ENCODE measurements at regions not wholly inside any gene's neighbourhood (a gene's known extent, or its start where the extent isn't known, plus 50 kb on each side); places are given as distances from the start of the nearest gene placed in this dataset.
"Not testable (repeated sequence)": the region's sequence is repeated elsewhere in the genome, so short reads cannot be mapped to it uniquely, and the experiment has no call there.

DNA sequence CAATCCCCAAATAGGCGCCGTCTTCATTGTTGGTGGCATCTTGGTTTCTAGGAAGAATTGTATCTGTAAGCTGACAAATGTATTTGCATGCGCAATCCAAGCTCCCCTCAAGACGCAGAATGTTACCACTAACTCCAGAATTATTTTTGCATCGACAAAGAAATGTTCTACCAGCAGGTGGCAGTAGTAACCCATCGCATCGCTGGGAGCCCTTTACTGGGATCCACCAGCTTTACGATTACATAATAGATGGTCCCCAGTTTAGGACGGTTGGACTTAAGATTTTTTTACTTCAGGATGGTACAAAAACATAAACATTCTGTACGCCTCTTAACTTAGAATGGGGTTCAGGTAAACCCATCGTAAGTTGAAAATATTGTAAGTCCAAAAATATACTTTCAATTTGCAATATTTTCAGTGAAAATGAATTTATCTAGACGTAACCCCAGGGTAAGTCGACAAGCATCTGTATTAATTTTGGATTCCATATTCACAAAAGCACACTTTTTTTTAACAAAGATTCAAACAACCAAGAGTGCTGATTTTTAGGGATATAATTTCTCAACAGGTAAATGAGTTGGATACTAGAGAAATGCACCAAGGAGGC lies 114.0 kb upstream of the COBL start:
- no peak overlapping the region for H3K4me3 ChIP-seq (ENCODE audit: low read depth, poor library complexity, severe bottlenecking)
- DNase-seq (ENCODE audit: low spot score in 2 of 2) = no peak
- intact Hi-C loops (cut with DNase I; ENCODE audit: low total_unique reads) = no loop called here
- 15 to 16% methylated on average over 13 of the region's 13 CpGs for WGBS, 2 donors
- TF ChIP-seq, protein P1, sequence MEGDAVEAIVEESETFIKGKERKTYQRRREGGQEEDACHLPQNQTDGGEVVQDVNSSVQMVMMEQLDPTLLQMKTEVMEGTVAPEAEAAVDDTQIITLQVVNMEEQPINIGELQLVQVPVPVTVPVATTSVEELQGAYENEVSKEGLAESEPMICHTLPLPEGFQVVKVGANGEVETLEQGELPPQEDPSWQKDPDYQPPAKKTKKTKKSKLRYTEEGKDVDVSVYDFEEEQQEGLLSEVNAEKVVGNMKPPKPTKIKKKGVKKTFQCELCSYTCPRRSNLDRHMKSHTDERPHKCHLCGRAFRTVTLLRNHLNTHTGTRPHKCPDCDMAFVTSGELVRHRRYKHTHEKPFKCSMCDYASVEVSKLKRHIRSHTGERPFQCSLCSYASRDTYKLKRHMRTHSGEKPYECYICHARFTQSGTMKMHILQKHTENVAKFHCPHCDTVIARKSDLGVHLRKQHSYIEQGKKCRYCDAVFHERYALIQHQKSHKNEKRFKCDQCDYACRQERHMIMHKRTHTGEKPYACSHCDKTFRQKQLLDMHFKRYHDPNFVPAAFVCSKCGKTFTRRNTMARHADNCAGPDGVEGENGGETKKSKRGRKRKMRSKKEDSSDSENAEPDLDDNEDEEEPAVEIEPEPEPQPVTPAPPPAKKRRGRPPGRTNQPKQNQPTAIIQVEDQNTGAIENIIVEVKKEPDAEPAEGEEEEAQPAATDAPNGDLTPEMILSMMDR (IDR thresholded peaks at IDR 0.05) = no peak
- no peak for TF ChIP-seq POLR2A (IDR thresholded peaks at IDR 0.05)

DNA sequence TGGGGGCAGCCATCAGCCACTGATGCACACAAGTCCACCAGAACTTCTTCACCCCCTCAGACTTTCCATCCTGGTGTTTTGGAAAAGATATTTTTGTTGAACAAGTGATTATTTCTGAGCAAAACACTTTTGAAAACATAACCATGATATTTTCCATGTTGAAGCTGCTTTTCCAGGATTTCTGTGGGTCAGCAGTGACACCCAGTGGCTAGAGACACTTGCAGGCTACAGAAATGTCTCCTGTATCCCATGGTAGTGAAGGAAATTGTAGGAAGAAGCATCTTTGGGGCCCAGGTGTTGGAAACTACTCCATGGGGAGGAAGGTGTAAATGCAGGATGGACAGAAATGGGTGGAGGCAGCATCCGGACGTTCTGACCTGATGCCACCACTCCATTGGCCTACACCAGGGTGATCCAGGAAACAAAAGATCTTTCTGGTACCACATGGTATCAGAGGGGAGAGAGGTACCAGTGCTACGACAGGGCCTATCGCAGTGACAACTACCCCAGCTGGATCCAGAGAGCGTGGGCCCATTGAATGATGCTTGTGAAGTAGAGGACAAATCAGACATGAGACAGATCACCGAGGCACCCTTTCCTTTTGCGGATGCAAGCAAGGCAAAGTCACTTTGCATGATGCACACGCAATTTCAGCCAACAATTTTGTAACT lies 111.7 kb upstream of the COBL start:
- no peak for TF ChIP-seq POLR2A (IDR thresholded peaks at IDR 0.05)
- no peak for DNase-seq (ENCODE audit: low spot score in 2 of 2)
- 79% methylated on average over 8 of the region's 8 CpGs for WGBS, 2 donors
- intact Hi-C loops (cut with DNase I; ENCODE audit: low total_unique reads) = no loop called here
- no peak overlapping the region for H3K4me3 ChIP-seq (ENCODE audit: low read depth, poor library complexity, severe bottlenecking)

DNA sequence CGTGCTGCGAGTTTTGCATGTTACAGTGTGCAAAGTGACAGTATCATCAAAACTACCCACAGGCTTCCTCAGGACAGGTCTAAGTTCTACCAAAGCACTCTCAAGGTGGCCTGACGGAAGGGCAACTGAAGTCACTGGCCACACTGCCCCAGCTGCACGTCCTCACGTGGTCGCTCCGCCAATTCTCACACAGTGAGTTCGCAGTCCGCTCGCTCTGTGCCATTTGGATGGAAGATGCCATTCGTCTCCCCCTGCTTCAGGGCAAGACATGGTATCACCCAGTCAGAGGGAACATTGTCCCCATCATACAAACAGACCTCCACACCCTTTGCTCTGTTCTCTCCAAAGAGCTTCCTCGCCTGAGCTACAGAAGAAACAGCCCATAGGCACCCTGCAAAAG lies 109.6 kb upstream of the COBL start:
- 90 to 91% methylated on average over 12 of the region's 12 CpGs for WGBS, 2 donors
- intact Hi-C loops (cut with DNase I; ENCODE audit: low total_unique reads) = no loop called here
- H3K4me3 ChIP-seq (ENCODE audit: low read depth, poor library complexity, severe bottlenecking) = no peak overlapping the region
- TF ChIP-seq, protein P1 (IDR thresholded peaks at IDR 0.05) = no peak
- no peak for TF ChIP-seq POLR2A (IDR thresholded peaks at IDR 0.05)
- no peak for DNase-seq (ENCODE audit: low spot score in 2 of 2)

DNA sequence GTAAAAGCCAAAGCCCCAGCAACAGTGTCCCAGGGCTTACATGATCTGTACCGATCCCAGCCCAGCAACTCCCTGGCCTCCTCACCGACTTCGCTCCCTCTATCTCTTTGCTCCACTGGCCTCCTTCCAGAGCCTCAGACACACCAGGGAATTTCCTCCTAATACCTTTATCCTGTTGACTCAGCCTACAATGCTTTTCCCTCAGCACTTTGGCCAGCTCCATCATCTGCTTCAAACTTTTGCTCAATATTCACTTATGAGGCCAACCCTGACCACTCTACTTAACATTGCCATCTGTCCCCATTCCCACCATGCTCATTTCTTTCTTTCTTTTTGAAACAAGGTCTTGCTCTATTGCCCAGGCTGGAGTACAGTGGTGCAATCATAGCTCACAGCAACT lies 93.3 kb upstream of the COBL start:
- no CpG with 5 or more reads among the region's 3 CpGs for whole genome bisulfite sequencing, 2 donors
- DNase-seq (ENCODE audit: low spot score in 2 of 2); intact Hi-C loops (cut with DNase I; ENCODE audit: low total_unique reads); H3K4me3 ChIP-seq (ENCODE audit: low read depth, poor library complexity, severe bottlenecking): not testable (repeated sequence)

DNA sequence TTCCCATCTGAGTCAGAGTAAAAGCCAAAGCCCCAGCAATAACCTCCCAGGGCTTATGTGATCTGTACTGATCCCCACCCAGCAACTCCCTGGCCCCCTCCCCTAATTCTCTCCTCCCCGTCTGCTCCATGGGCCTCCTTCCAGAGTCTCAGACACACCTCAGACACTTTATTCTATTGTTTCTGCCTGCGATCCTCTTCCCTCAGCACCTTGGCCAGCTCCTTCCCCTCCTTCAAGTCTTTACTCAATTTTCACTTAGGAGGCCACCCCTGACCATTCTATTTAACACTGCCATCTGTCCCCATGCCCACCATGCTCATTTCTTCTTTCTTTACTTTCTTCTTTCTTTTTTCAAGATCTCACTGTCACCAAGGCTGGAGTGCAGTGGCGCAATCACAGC lies 81.0 kb upstream of the COBL start:
- DNase-seq (ENCODE audit: low spot score in 2 of 2); intact Hi-C loops (cut with DNase I; ENCODE audit: low total_unique reads); H3K4me3 ChIP-seq (ENCODE audit: low read depth, poor library complexity, severe bottlenecking): not testable (repeated sequence)
- 8 to 44% methylated on average over 2 to 3 of the region's 3 CpGs for WGBS, 2 donors

DNA sequence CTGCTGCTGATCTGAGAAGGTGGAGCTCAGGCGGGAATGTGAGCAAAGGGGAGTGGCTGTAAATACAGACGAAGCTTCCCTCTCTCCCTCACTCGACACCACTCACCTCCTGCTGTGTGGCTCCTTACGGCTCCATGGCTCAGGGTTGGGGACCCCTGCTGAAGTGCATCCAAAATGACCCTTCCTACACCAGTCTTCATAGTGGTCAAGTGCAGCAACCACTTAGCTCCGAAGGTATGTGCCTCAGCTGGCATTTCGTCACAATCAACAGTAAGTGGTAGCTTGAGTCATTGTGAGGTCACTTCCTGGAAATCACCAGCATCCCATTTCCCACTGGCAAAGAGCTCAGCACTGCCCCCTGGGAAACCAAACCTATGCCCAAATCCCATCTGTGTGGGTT lies 76.4 kb upstream of the COBL start:
- intact Hi-C loops (cut with DNase I; ENCODE audit: low total_unique reads); DNase-seq (ENCODE audit: low spot score in 2 of 2); H3K4me3 ChIP-seq (ENCODE audit: low read depth, poor library complexity, severe bottlenecking): not testable (repeated sequence)
- 65 to 76% methylated on average over 6 of the region's 6 CpGs for WGBS, 2 donors

DNA sequence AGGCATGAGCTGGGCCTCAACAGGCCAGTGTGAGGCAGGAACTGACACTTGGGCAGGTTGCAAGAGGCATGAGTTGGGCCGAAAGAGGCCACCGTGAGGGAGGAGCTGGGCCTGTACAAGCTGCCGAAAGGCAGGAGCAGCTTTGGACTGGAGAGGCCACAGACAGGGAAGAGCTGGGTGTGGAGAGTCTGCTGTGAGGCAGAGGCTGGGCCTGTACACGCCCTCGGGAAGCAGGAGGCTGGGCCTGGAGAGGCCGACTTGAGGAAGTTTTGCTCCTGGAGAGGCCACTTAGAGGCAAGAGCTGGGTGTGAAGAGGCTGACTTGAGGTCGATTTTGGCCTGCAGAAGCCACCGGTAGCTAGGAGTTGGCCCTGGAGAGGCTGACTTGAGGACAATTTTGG lies 73.3 kb upstream of the COBL start:
- WGBS, 2 donors = 85 to 88% methylated on average over 5 to 6 of the region's 8 CpGs
- DNase-seq (ENCODE audit: low spot score in 2 of 2); intact Hi-C loops (cut with DNase I; ENCODE audit: low total_unique reads); H3K4me3 ChIP-seq (ENCODE audit: low read depth, poor library complexity, severe bottlenecking): not testable (repeated sequence)

DNA sequence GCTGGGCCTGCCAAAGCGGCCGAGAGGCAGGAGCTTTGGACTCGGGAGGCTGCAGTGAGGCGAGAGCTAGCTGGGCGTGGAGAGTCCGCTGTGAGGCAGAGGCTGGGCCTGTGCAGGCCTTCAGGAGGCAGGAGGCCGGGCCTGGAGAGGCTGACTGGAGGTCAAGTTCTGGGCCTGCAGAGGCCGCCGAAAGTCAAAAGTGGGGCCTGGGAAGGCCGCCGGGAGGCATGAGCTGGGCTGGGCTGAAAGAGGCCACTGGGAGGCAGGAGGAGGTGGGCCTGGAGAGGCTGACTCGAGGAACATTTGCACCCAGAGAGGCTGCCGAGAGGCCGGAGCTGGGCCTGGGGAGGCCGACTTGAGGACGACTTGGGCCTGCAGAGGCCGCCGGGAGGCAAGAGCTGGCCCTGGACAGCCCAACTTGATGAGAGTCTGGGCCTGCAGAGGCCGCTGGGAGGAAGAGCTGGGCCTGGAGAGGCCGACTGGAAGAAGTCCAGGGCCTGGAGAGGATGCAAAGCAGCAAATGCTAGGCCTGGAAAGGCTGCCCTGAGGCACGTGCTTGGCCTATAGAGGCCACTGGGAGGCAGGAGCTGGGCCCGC lies 72.7 kb upstream of the COBL start:
- H3K4me3 ChIP-seq (ENCODE audit: low read depth, poor library complexity, severe bottlenecking); DNase-seq (ENCODE audit: low spot score in 2 of 2); intact Hi-C loops (cut with DNase I; ENCODE audit: low total_unique reads): not testable (repeated sequence)
- 91 to 92% methylated on average over 22 of the region's 22 CpGs for WGBS, 2 donors

DNA sequence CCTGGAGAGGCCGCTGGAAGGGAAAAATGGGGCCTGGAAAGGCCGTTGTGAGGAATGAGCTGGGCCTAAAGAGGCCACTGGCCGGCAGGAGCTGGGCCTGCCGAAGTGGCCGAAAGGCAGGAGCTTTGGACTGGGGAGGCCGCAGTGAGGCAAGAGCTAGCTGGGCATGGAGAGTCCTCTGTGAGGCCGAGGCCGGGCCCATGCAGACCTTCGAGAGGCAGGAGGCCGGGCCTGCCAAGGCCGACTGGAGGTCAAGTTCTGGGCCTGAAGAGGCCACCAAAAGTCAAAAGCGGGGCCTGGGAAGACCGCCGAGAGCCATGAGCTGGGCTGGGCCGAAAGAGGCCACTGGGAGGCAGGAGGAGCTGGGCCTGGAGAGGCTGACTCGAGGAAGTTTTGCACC lies 71.6 kb upstream of the COBL start:
- H3K4me3 ChIP-seq (ENCODE audit: low read depth, poor library complexity, severe bottlenecking); intact Hi-C loops (cut with DNase I; ENCODE audit: low total_unique reads); DNase-seq (ENCODE audit: low spot score in 2 of 2): not testable (repeated sequence)
- 96 to 97% methylated on average over 6 to 9 of the region's 16 CpGs for WGBS, 2 donors

DNA sequence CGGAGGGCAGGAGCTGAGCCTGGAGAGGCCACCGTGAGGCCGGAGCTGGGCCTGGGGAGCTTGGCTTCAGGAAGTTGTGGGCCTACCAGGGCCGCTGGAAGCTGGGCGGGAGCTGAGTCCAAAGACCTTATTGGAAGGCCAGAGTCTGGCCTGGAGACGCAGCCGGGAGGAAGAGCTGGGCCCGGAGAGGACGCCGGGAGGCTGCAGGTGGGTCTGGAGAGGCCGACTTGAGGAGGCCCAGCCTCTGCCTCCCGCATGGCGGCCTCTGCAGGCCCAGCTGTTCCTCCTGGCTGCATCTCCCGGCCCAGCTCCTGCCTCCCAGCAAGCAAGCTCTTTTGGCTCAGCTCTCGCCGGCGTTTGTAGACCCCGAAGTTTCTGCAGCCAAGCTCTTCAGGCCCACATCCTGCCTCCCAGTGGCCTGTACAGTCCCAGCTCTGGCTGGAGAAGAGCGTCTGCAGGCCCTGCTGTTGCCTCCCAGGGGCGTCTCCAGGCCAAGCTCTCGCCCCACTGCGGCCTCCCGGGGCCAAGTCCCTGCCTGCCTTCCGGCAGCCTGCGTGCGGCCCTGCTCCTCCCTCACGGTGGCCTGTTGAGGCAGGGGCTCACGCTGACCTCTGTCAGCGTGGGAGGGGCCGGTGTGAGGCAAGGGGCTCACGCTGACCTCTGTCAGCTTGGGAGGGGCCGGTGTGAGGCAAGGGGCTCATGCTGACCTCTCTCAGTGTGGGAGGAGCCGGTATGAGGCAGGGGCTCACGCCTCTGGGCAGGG lies 70.4 kb upstream of the COBL start:
- 87 to 92% methylated on average over 6 to 29 of the region's 34 CpGs for WGBS, 2 donors
- H3K4me3 ChIP-seq (ENCODE audit: low read depth, poor library complexity, severe bottlenecking); DNase-seq (ENCODE audit: low spot score in 2 of 2); intact Hi-C loops (cut with DNase I; ENCODE audit: low total_unique reads): not testable (repeated sequence)

DNA sequence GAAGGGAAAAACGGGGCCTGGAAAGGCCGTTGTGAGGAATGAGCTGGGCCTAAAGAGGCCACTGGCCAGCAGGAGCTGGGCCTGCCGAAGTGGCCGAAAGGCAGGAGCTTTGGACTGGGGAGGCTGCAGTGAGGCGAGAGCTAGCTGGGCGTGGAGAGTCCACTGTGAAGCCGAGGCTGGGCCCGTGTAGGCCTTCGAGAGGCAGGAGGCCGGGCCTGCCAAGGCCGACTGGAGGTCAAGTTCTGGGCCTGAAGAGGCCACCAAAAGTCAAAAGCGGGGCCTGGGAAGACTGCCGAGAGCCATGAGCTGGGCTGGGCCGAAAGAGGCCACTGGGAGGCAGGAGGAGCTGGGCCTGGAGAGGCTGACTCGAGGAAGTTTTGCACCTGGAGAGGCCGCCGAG lies 69.6 kb upstream of the COBL start:
- intact Hi-C loops (cut with DNase I; ENCODE audit: low total_unique reads); DNase-seq (ENCODE audit: low spot score in 2 of 2); H3K4me3 ChIP-seq (ENCODE audit: low read depth, poor library complexity, severe bottlenecking): not testable (repeated sequence)
- 90 to 92% methylated on average over 11 to 13 of the region's 17 CpGs for WGBS, 2 donors

DNA sequence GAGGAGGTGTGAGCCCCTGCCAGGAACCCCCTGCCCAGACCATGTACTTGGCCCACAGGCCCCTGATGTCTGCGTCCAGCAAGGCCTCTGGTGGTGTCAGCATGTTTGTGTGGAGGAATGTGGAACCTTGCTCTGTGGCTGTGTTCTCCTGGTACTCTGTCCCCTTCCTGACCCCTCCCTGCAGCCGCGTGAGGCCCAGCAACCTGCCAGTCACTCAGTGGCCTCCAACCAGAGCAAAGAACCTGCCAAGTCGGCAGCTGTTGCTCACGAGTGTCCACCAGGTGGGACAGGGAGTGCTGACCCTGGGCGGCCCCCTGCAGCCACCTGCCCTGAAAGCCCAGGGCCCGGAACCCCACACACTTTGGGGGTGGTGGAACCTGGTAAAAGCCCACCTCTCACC lies 65.6 kb upstream of the COBL start:
- 80 to 92% methylated on average over 4 to 7 of the region's 7 CpGs for WGBS, 2 donors
- intact Hi-C loops (cut with DNase I; ENCODE audit: low total_unique reads); H3K4me3 ChIP-seq (ENCODE audit: low read depth, poor library complexity, severe bottlenecking); DNase-seq (ENCODE audit: low spot score in 2 of 2): not testable (repeated sequence)

Data from lower leg skin (tissue), 4 donors.